ENCODE measurements at regions not wholly inside any gene's neighbourhood (a gene's known extent, or its start where the extent isn't known, plus 50 kb on each side); places are given as distances from the start of the nearest gene placed in this dataset.

DNA sequence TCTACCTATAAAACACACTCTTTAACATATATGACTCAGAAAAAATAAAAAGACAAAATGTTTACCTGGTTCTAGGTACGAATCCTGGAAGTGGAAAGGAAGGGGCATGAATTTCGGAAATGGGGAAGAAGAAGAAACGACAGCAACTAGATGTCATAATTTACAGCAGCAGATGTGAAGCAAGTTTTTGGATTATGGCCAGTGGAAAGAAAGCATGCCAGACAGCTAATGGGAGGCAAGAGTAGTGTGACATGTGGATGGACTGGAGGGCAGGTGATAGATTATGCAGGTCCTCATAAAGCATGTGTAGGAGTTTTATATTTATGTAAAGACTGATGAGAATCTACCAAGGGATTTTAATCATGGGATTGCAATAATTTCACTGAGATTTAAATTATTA lies 279.0 kb upstream of the TACR3 start:
- TF ChIP-seq CTCF (IDR thresholded peaks at IDR 0.05), result no peak
- no peak for TF ChIP-seq POLR2A (IDR thresholded peaks at IDR 0.05)
- TF ChIP-seq EP300 (IDR thresholded peaks at IDR 0.05), result no peak
